Fibroblast of villous mesenchyme (primary cell): ENCODE measurements at regions not wholly inside any gene's neighbourhood (a gene's known extent, or its start where the extent isn't known, plus 50 kb on each side); places are given as distances from the start of the nearest gene placed in this dataset.

Source experiments
- DNase-seq: peaks from one replicate; pipeline ENCODE4 v3.0.0-alpha.2; 2010; ENCODE audit warnings: low read depth
- H3K4me3 ChIP-seq: 2 replicates; pipeline ENCODE4 v1.5.1; 2011; ENCODE audit warnings: low read depth, mild to moderate bottlenecking, low read length
- CTCF ChIP-seq: IDR thresholded peaks from 2 replicates; pipeline ENCODE4 v1.5.1; 2012; ENCODE audit warnings: low read depth, mild to moderate bottlenecking, low read length; ENCODE audit not compliant: insufficient read depth

DNA sequence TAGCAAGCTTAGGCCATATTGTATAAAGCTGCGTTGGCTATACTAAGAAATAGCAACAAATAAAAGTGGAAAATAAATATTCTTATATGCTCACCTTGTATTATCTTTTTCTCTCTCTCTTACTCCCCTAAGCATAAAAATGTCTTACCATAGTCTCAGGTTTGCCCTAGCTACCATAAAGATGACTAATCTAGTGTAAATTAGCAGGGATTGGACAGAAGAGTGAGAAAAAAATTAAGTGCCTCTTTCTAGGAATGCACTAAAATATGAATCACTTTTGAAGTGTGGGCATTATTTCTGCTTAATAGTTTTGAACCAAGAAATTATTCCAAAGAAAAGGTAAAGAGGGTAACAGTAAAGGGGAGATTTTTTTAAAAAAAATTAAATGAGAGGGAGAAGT, 201.3 kb downstream of the HINT1 start:
- TF ChIP-seq CTCF: no peak
- DNase-seq: no peak
- H3K4me3 ChIP-seq: no peak overlapping the region

GRCh38 chr5:130957151-130957550, 207.9 kb downstream of the HINT1 start:
- DNase-seq: no peak
- TF ChIP-seq CTCF: no peak
- H3K4me3 ChIP-seq: no peak overlapping the region

- TF ChIP-seq CTCF: no peak
- no peak overlapping the region for H3K4me3 ChIP-seq
- DNase-seq: no peak
Observed at GRCh38 chr5:130955041-130955440, 210.0 kb downstream of the HINT1 start.

DNA sequence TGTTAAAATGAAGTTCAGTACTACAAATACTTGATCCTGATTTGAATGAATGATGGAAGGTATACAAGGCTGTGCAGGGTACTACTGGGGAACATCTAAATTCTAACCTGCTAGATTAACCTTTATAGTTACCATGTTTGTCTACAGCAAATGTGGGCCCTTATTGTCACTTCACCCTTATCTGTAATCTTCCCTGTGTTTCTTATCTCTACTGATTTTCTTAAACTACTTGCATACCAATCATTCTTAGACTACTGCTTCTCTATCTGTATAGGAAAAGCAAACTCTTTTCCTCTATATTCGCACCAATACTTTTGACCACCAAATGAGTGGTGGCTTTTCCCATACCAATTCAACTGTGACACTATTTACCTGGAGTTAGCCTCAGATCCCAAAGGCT, 210.7 kb downstream of the HINT1 start:
- TF ChIP-seq CTCF: no peak
- no peak for DNase-seq

GRCh38 chr5:130939059-130939458, 226.0 kb downstream of the HINT1 start:
- DNase-seq: peak; percentile 24
- no peak overlapping the region for H3K4me3 ChIP-seq
- TF ChIP-seq CTCF: no peak

More for the DNA sequence above, 210.7 kb downstream of the HINT1 start:
- H3K4me3 ChIP-seq: no peak overlapping the region

DNA sequence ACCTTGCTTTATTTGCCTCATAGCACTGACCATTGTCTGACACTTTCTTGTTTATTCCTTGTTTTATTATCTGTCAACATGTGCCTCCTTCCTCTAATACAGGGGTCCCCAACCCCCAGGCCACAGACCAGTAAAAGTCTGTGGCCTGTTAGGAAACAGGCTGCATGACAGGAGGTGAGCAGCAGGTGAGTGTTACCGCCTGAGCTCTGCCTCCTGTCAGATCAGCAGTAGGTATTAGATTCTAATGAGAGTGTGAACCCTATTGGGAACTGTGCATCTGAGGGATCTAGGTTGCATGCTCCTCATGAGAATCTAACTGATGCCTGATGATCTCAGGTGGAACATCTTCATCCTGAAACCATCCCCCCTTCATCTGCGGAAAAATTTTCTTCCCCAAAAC, 228.0 kb downstream of the HINT1 start:
- DNase-seq: no peak

More for the DNA sequence above, 228.0 kb downstream of the HINT1 start:
- no peak overlapping the region for H3K4me3 ChIP-seq
- TF ChIP-seq CTCF: no peak
